HG02798 (cell line): ENCODE measurements at regions not wholly inside any gene's neighbourhood (a gene's known extent, or its start where the extent isn't known, plus 50 kb on each side); places are given as distances from the start of the nearest gene placed in this dataset.

ENCODE experiments used
- ATAC-seq: cut with Tn5 transposase; IDR thresholded peaks from one replicate; pipeline ENCODE4 v1.9.1; 2021; ENCODE audit warnings: mild to moderate bottlenecking; ENCODE audit not compliant: unreplicated experiment, poor library complexity

DNA sequence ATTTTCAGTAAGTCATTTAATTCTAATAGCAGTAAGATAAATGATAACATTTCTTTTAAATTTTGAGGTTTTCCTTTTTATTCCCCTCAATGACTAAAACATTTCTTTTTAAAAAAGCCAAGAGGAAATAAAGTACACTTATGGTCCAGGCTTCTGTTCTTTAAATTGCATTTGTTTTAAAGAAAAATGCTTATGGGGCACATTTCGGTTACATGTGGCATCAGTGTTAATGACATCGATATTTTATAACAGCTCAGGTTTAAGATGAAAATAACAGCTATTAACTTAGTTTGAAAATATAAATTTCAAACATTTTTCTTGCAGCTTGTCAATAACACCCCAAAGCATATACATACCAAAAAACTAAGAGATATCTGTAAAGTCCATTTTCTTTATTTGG is 1161.1 kb downstream of the PCDH18 start:
- no peak for ATAC-seq

DNA sequence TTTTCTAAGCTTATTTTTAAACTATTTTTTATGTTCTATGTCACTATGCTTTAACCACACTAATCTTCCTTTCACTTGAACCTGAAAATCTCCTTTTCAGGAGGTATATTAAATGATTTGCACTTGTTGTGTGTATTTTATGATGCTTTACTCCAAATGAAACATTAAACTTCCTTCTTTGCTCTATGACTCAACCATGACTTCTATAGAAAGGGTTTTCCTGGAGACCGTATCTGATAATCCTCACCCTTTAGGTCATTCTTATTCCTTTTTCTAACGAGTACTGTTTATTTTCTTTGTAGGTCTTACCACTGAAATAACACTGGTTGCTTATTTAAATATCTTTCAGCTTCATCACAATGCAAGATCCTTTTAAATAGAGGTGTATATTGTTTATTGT is 1163.2 kb downstream of the PCDH18 start:
- no peak for ATAC-seq

DNA sequence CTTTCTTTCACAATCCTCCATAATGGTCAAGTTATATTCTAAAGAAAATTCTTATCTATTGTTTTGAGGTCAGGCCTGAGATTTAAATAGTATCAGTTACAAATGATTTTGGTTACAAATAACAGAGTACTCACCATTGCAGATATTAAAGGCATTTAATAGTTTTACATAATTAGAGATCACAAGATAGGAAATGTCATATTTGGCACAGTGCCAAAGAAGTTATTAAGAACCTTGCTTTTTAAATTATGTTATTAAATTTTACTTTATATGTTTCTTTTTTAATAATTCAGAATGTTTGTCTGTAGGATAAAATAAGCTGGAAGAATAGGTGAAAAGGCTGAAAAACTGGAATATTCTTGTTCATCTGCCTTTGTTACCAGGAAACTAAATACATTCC is 1174.7 kb downstream of the PCDH18 start:
- ATAC-seq = no peak

DNA sequence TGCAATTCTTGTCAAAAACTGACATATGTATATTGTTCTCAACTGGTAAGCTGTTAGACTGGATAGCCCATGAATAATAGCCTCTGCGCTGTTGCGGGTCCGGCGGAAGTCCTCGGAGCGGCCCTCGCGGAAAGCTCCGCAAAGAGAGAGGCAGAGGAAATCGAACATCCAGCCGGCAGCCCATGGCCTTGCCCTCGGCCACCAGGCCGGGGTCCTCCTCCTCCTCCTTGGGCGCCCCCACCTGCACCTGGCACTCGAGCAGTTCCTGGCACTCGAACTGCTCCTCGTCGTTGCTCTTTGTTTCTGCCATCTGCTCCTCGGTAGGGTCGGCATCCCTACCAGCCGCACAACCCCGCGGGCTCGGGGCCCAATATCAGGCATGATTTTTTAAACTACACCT is 1176.3 kb downstream of the PCDH18 start:
- no peak for ATAC-seq

DNA sequence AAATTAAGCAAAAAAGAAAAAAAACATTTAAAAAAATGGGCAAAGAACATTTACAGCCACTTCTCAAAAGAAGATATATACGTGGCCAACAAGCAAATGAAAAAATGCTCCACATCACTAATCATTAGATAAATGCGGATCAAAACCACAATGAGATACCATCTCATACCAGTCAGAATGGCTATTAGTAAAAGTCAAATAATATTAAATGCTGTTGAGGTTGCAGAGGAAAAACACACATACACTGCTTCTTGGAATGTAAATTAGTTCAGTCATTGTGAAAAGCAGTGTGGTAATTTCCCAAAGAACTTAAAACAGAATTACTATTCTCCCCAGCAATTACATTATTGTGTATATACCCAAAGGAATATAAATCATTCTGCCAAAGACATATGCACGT is 1189.0 kb downstream of the PCDH18 start:
- no peak for ATAC-seq

DNA sequence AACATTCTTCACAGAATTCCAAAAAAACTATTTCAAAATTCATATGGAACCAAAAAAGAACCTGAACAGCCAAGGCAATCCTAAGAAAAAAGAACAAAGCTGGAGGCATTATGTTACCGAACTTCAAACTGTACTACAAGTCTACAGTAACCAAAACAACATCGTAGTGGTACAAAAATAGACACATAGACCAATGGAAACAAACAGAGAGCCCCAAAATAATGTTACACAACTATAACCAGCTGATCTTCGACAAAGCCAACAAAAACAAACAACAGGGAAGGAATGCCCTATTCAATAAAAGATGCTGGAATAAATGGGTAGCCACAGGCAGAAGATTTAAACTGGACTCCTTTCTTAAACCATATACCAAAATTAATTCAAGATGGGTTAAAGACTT is 1189.6 kb downstream of the PCDH18 start:
- no peak for ATAC-seq

GRCh38 chr4:136337216-136337615 is 1195.1 kb downstream of the PCDH18 start:
- no peak for ATAC-seq

- ATAC-seq = no peak
These were observed 1195.8 kb downstream of the PCDH18 start for GRCh38 chr4:136336479-136336878.

DNA sequence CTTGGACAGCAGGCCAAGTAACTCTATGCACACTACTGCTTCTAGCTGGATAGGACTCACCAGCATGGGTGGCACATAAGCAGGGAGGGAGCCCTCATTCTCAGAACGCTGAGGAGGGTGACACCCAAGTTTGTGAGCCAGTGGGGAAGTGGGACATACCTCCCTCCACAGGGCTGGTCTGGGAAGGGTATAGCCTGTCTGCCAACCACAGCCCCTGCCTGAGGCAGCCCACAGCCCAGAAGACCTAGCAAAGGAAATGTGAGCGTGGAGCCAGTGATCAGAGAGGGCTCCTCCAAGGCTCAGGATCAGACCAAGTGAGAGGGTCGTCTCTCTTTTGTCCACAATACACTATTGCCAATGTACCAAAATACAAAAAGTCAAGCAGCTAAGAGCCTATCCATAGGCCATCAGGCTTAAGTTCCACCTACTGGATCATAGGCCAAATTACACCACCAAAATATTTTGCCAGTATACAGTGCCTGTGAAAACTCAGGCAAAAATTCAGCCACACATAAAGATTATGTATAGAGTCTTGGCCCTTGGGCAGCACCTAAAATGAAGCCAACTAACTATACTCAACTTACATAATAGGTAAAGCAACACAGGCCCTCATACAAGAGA is 1203.1 kb downstream of the PCDH18 start:
- ATAC-seq = no peak

DNA sequence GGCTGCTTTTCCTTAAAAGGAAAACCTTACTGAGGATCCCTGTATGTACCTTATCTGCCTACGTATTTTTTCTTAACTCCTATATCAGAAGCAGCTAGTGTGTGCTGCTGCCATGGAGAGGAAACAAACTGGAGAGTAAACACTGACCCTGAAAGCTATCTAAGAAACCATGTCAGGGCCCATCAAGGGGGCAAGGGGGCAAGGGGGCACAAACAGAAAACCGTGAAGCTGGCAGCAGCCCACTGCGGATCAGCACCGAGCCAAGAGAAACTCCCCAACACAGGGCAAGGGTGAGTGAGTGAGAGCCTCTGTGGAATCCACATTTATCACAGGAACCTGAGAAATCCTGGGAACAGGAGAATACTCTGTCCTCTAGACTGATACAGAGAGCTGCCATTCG is 1204.2 kb downstream of the PCDH18 start:
- no peak for ATAC-seq

GRCh38 chr4:136320465-136320813 is 1211.9 kb downstream of the PCDH18 start:
- ATAC-seq = no peak

GRCh38 chr4:136319789-136320464 is 1212.4 kb downstream of the PCDH18 start:
- no peak for ATAC-seq

- ATAC-seq = no peak
These were observed 1215.3 kb downstream of the PCDH18 start for GRCh38 chr4:136316961-136317360.

GRCh38 chr4:136314686-136315085 is 1217.6 kb downstream of the PCDH18 start:
- no peak for ATAC-seq

DNA sequence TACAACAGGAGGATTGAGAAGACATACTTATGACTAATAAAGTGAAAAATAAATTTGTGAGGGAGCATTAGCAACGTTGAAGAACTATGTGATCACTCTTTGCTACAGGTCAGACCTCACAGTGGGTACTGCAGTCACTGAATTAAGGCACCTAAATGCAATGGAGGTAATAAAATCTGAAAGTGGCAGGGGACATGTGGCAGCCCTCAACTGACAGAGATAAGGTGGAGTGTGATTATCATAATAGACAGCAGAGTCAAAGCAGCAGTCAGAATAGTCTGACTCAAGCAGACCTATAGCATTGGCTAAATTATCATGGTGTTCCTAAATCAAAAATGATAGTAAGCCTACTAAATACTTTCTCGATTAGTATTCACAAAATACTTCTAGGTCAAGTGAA is 1220.5 kb downstream of the PCDH18 start:
- ATAC-seq = no peak

GRCh38 chr4:136307765-136308164 is 1224.5 kb downstream of the PCDH18 start:
- no peak for ATAC-seq

- no peak for ATAC-seq
These were observed 1225.9 kb downstream of the PCDH18 start for GRCh38 chr4:136306361-136306760.

GRCh38 chr4:136302566-136302965 is 1229.7 kb downstream of the PCDH18 start:
- ATAC-seq = no peak

GRCh38 chr4:136301749-136302495 is 1230.4 kb downstream of the PCDH18 start:
- no peak for ATAC-seq

- no peak for ATAC-seq
These were observed 1248.3 kb downstream of the PCDH18 start for GRCh38 chr4:136283977-136284376.

DNA sequence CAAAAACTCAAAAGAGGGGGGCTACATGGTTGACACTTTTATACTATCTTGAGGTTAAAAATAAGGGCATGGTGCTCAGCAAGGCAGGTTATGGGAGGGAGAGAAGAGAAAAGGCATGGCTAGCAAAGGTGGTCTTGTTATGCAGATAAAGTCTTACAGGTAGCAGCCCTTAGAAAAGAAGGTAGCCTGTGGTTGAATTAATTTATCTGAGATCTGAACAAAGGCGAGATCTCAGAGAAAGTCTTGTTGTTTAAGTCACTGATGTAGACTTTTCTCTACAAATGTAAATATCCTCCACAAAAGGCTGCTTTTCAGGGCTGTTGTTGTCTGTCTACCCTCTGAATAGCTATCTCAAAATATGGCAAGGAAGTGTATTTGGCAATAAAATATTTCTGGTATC is 1250.4 kb downstream of the PCDH18 start:
- no peak for ATAC-seq

GRCh38 chr4:136281307-136281706 is 1251.0 kb downstream of the PCDH18 start:
- ATAC-seq = no peak
